Activated effector memory CD4-positive, alpha-beta T cell treated with Interleukin-2 at 50 U/mL for 16 hours (primary cell): ENCODE measurements at regions not wholly inside any gene's neighbourhood (a gene's known extent, or its start where the extent isn't known, plus 50 kb on each side); places are given as distances from the start of the nearest gene placed in this dataset.

ENCODE experiments used
- DNase-seq: peaks from one replicate; pipeline ENCODE4 v3.0.0-alpha.2; 2020

DNA sequence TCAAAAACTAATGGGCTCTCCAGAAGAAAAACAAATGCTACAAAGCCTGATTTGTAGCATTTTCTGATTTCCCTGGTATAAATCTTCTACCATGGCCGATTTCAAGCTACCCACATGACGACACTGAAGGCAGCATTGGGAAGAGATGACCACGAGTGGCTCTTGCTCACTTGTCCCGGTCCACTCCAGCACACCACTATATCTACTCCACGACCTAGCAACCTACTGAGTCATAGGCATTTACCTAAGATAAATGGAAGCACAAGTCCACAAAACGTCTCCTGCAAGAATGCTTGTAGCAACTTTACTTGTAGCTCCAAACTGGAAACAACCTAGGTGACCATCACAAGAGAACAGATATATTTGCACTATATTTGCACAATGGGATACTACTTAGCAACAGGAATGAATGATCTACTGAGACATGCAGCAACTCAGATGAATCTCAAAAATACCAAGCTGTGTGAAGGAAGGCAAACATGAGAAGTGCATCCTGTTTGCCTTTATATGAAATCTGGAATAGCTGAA, 60.8 kb upstream of the HES1 start:
- no peak for DNase-seq

DNA sequence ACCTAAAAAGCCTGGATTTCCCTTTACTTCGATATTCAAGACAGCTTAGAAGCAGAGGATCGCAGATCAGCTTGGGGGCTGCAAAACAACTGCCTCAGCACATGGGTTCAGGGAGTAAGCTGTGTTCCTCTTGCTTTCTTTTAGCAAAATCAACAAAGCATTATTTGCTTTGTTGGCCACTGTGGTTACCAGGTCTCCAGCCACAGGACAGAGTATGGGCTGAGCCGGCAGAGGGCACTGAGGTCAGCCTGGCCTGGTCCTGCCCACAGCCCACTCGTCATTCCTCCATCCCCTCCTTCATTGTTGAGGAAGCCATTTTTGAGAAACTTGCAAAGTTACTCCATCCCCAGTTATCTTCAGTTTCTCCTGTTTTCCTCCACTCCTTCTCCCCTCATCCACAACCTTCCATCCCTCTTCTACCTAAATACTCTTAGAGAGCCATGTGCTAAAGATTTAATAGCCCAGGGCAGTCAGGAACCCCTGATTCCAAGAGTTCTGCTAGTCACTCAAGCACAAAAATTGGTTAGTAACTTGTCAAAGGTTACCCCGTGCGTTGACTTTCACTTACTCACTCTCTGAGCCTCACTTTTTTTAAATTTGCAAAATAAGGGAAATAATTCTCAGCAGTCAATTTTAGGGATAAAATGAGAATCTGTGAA, 60.0 kb upstream of the HES1 start:
- no peak for DNase-seq

DNA sequence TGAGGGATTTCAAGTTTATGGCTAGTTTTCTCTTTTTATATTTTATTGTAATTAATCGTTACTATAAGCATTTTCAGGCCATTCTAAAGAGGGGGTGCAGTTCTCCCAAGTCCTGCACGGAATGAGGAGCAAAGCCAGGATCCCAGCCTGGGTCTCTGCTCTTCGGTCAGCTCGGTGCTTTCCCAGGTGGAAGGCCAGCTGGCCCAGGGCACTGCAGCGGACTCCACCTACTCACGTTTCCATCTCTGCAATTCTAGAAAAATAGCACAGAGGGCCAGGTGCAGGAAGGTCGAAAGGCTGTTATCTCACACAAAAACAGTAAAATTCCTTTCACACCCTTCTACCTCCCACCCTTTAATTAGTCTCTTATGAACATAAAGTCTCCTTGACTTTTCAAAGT, 59.5 kb upstream of the HES1 start:
- no peak for DNase-seq

DNA sequence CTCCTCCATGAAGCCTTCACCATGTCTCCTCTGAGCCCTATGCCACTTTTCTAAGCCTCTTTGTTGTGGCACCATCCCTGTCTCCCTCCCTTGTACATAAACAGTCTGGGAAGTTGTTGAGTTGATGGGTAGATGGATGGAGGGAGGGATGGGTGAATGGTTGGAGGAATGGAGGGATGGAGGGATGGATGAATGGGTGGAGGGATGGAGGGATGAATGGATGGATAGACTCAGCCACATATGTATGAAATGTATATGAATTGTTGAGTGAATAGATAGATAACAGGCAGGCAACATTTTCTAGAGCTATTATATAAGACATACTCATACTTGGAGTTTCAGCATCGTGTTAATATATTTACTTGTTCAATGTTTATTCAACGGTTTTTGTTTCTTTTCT, 58.3 kb upstream of the HES1 start:
- DNase-seq, result no peak

DNA sequence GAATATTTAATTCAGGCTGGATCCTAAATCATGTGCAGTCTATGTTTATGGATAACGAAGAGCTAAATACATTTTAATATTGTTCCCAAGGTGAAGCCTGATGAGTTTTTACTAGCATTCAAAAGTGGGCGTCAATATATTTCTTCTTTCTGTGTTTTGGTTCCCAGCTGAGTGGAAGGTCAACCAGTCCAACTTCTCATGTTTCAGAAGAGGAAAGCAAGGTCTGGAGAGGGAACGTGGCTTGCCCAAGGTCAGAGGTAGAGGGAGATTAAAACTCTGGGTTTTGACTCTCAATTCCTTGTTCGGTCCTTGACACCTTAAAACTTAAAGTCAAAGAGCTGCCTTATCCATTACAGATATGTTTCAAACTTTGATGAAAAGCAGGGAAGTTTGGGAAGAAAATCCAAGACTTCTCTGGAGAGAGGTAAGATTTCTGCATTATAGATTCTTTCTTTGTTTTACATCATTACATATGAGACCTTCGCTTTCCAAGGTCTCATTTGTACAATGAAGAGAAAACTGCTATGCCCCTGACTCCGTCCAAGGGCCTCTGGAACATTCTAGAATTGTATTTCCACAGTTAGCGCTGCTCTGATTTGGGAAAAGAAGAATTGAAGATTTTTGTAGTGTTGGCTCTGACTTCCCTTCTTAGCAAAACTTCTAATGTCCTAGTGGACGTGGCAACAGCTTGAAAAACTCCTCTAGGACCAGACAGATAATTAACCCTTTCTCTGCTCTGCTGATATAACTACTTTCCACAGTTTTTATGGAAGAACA, 57.7 kb upstream of the HES1 start:
- DNase-seq, result no peak

DNA sequence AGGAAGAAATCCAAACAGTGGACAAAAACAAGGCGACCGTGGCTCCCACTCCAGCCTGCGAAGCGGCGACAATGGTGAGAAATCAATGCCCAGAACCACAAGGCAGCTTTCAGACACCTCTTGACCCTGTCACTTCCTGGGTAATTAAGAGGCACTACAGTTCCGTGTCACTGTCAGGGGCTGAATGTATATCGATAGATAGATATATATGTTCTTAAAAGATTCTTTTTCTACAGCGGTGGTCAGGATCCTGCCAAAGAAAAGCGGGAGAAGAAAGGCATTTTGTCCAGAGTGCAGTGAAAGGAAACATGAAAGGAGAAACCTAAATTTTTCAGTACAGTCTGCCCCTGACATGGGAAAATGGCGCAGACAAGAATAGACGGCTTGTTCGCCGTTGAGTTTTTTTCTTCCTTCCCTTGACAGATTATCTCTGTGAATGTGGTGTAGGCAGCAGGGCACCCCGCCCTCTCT, 56.2 kb upstream of the HES1 start:
- no peak for DNase-seq

DNA sequence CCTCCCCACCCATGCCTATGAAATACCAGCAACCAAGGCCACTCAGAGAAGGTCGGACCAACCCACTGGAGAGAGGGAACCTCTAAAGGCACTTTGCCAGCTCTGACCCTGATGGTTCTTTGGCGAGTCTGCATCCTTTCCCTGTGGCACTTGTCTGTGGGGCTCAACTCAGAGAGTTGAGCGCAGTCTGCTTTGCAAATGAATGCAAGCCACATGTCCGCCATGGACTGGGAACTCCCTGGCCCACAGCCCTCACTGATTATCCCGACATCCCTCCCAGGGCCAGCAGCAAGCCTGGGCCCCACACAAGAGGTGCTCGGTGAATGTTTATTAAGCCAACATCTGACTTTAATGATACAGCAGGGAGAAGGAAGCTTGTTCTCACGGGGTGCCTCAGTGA, 55.5 kb upstream of the HES1 start:
- DNase-seq, result no peak

DNA sequence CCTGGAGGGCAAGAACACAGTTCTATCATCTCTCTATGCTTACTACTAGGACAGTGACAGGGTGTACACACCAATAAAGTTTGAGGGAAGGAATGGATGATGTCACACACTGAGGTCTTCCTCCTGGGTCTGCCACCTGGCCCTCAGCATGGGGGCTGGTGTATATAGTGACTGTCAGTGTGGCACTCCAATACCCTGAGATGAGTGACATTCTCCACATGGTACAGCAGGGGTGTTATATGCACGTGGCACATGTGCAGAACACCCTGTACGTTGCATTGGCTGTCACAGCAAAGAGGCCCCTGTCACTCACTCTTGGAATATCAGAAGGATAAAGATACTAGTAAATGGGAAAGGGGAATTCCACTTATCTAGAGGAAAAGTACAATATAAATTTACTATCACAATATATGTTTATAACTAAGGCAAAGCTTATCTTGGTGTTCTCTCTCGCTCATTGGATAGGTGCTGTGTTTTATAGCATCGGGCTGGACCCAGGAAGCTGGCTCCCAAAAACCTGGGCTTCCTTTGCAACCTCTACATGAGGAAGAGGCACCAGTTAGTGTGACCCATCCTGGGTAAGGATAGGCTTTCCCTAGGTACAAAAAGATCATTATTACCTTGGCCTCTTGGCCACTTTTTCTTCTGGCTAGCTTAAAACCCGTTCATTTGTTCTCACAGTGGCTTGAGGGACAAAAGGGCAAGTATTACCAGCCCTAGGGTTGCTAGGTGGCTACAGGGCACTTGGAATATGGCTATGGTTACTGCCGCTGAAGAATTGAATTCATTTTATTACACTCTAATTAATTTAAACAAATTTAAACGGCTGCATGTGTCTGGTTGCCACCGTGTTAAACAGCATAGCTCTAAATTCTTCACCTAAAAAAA, 54.8 kb upstream of the HES1 start:
- DNase-seq, result no peak

DNA sequence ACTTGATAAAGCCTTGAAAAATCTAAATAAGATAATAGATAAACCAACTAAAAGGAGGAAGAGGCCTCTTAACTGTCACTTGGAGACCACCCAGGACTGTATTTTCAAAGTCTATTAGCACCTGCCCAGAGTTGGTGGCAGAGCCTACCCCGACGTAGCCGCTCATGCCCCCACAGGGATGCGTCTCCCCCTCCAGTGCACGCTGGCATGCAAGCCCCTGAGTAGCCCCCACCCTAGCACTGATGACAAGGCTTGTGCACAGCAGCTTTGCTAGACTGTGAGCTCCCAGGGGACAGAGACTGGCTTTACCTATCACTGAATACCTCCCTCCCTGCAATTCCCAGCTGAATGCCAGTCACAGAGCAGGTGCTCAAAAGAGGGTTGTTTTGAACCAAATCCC, 54.1 kb upstream of the HES1 start:
- DNase-seq, result no peak

DNA sequence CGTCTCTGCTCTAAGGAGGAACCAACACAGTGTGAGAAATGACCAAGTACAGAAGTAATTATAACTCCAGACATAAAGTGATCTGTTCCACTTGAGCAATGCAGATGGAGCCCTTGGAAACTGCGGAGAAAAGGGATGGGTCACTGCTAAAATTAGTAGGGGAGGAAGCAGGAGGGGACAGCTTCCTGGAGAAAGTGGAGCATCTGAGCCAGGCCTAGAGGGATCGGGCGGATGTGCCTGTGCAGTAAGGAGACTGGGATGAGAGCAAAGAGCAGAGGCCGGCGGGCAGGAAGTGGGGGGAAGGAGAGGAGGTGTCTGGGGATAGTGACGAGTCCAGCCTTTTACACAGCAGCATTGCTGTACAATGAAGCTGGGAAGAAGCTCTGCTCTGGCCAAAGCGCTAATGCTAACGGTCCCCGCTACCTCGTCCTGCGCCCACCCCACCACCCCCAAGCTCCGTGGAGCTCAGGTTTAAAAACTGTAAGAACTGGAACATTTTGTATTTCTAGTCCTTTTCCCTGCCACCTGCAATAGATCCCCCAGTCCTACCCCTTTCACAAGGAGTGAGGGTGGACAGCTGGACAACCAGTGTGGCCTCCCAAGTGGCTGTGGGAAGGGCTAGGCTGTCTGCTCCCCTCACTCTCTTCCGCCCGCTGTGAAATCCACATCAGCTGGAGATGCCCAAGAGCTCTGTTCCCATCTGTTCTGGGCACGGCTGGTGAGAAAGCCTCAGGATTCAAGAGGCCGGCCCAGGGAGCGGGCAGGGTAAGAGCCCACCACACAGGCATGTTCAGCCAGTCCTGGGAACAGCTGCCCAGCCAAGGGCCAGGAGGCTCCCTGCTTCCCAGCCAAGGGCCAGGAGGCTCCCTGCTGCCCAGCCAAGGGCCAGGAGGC, 53.0 kb upstream of the HES1 start:
- DNase-seq, result no peak

DNA sequence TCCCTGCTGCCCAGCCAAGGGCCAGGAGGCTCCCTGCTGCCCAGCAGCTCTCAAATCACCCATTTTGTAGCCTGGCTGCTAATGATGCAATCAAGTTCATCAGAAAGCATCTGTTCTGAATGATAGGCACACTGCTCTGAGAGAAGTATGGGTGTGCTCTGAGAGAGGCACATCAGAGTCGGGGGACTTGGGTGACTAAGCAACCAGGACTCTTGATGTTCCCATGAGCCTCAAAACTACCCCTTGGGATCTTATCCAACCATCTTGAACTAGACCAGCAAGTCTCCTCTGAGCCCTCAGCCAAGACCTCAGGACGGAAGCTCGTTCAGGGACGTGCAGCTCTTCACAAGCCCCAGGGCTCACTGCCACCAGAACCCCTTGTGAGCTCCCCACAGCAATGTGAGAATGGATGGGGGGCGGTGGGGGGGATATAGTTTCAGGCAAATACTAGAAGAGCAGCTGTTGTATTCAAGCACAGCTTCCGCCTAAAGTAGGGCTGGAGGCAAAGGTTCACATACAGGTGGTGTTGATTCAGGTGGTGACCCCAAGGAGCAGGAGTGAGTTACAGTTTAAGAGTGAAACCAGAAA, 52.2 kb upstream of the HES1 start:
- no peak for DNase-seq

DNA sequence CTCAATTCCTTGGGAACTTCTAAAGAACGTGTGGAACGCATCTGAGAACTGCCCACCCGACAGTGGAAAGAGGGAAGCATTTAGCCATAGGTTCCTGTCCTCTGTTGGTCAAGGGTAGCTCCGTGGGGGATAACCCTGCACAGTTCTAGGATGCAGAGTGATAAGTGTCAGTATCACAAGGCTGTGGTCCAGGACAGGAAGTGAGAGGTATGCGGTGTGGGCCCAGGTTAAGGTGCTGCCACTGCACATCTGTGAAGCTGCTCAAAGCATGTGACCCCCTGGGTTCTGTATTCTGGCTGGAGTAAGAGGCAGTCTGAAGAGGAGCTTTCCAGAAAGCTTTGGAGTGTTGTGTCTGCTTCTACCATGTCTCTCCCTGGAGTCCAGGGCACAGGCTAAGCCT, 51.7 kb upstream of the HES1 start:
- DNase-seq, result no peak
